Liver (tissue), 8 donors: ENCODE measurements at regions not wholly inside any gene's neighbourhood (a gene's known extent, or its start where the extent isn't known, plus 50 kb on each side); places are given as distances from the start of the nearest gene placed in this dataset.
A peak's percentile ranks its signal among the peaks of the same experiment; 100 is the strongest.

Source experiments
- DNase-seq: peaks from one replicate; pipeline ENCODE4 v3.0.0-alpha.2; 2017; ENCODE audit warnings: low spot score
- H3K27ac ChIP-seq, 2 donors: one replicate each; pipeline ENCODE4 v1.7.0; 2013; ENCODE audit warnings: inconsistent platforms in 2 of 2, low read length in 2 of 2, control low read depth in 1 of 2, low read depth in 1 of 2, mild to moderate bottlenecking in 1 of 2
- H3K27me3 ChIP-seq, 4 donors: one replicate each; pipeline versions ENCODE4 v1.6.1 to v1.7.0; 2013; ENCODE audit warnings: low read length in 3 of 4, inconsistent platforms in 1 of 4, mild to moderate bottlenecking in 1 of 4, moderate library complexity in 1 of 4; ENCODE audit not compliant: control insufficient read depth in 4 of 4, insufficient read depth in 4 of 4
- H3K36me3 ChIP-seq, 4 donors: one replicate each; pipeline versions ENCODE4 v1.6.1 to v1.7.0; 2013; ENCODE audit warnings: low read length in 3 of 4, mild to moderate bottlenecking in 3 of 4, low read depth in 1 of 4, moderate library complexity in 1 of 4; ENCODE audit not compliant: control insufficient read depth in 4 of 4, insufficient read depth in 3 of 4
- H3K4me1 ChIP-seq, 4 donors: one replicate each; pipeline versions ENCODE4 v1.6.1 to v1.7.0; 2013; ENCODE audit warnings: low read length in 3 of 4, mild to moderate bottlenecking in 3 of 4, moderate library complexity in 1 of 4; ENCODE audit not compliant: control insufficient read depth in 4 of 4, insufficient read depth in 4 of 4
- H3K4me3 ChIP-seq, 3 donors: one replicate each; pipeline versions ENCODE4 v1.6.1 to v1.7.0; 2013; ENCODE audit warnings: low read length in 3 of 3, control low read depth in 1 of 3, low read depth in 1 of 3, mild to moderate bottlenecking in 1 of 3
- H3K9ac ChIP-seq, 2 donors: one replicate each; pipeline ENCODE4 v1.7.0; 2013; ENCODE audit warnings: low read length in 2 of 2, mild to moderate bottlenecking in 2 of 2, moderate library complexity in 2 of 2, control low read depth in 1 of 2, low read depth in 1 of 2
- H3K9me3 ChIP-seq, 4 donors: one replicate each; pipeline versions ENCODE4 v1.6.1 to v1.7.0; 2013; ENCODE audit warnings: low read length in 3 of 4; ENCODE audit not compliant: control insufficient read depth in 4 of 4
- EGR1 ChIP-seq, 2 donors: IDR thresholded peaks; 2 replicates each; pipeline ENCODE4 v1.6.1; 2016 to 2018; ENCODE audit warnings: antibody characterized with exemption in 2 of 2, low read depth in 2 of 2
- FOXA1 ChIP-seq: IDR thresholded peaks from 2 replicates; pipeline ENCODE4 v1.6.1; 2016; ENCODE audit warnings: antibody characterized with exemption
- GABPA ChIP-seq, 2 donors: IDR thresholded peaks in 1 of 2; conservative IDR thresholded peaks in 1 of 2; 2 replicates each; pipeline ENCODE4 v1.6.1; 2016; ENCODE audit warnings: antibody characterized with exemption in 2 of 2, mild to moderate bottlenecking in 1 of 2, moderate library complexity in 1 of 2
- HNF4A ChIP-seq, 2 donors: conservative IDR thresholded peaks; 2 replicates each; pipeline ENCODE4 v1.6.1; 2016; ENCODE audit warnings: antibody characterized with exemption in 2 of 2, mild to moderate bottlenecking in 2 of 2
- HNF4G ChIP-seq: IDR thresholded peaks from 2 replicates; pipeline ENCODE4 v1.6.1; 2016; ENCODE audit warnings: antibody characterized with exemption
- RAD21 ChIP-seq, 2 donors: IDR thresholded peaks; 2 replicates each; pipeline ENCODE4 v1.6.1; 2016; ENCODE audit warnings: antibody characterized with exemption in 2 of 2, mild to moderate bottlenecking in 2 of 2
- REST ChIP-seq: IDR thresholded peaks from 2 replicates; pipeline ENCODE4 v1.6.1; 2016; ENCODE audit warnings: antibody characterized with exemption, mild to moderate bottlenecking
- RXRA ChIP-seq, 2 donors: IDR thresholded peaks; 2 replicates each; pipeline ENCODE4 v1.6.1; 2017 to 2018; ENCODE audit warnings: antibody characterized with exemption in 2 of 2, mild to moderate bottlenecking in 1 of 2
- SP1 ChIP-seq: IDR thresholded peaks from 2 replicates; pipeline ENCODE4 v1.6.1; 2018; ENCODE audit warnings: antibody characterized with exemption, mild to moderate bottlenecking
- TAF1 ChIP-seq: conservative IDR thresholded peaks from 2 replicates; pipeline ENCODE4 v1.6.1; 2016; ENCODE audit warnings: antibody characterized with exemption, mild to moderate bottlenecking
- YY1 ChIP-seq: IDR thresholded peaks from 2 replicates; pipeline ENCODE4 v1.6.1; 2016; ENCODE audit warnings: antibody characterized with exemption, mild to moderate bottlenecking
- ZBTB33 ChIP-seq: IDR thresholded peaks from 2 replicates; pipeline ENCODE4 v1.6.1; 2016; ENCODE audit warnings: antibody characterized with exemption
- WGBS: extraction: QIAGEN DNeasy Blood & Tissue Kit; methylation state at CpG from one replicate; pipeline ENCODE4 v1.1.7; 2013; 5-methylcytosine and 5-hydroxymethylcytosine counted together
- TF ChIP-seq, protein P1 (sequence below): IDR thresholded peaks from 2 replicates; pipeline ENCODE4 v1.6.1; 2016; ENCODE audit warnings: antibody characterized with exemption
- TF ChIP-seq, protein P2 (sequence below): IDR thresholded peaks from 2 replicates; pipeline ENCODE4 v1.6.1; 2016; ENCODE audit warnings: antibody characterized with exemption
- TF ChIP-seq, protein P3 (sequence below): fragments of 150-350 bp; IDR thresholded peaks from 2 replicates; pipeline ENCODE4 v1.5.1; 2017; ENCODE audit warnings: improper control_type of control experiment, low read depth, low read length; ENCODE audit not compliant: missing input control
- donor health status: healthy.
- donor health status: healthy.
- donor health status: healthy.
- donor health status: healthy.
- donor health status: healthy.

- TF ChIP-seq TAF1 (peak; percentile 37), REST (no peak), YY1 (peak; percentile 35), ZBTB33 (no peak), SP1 (peak; percentile 6), GABPA (IDR thresholded peaks at IDR 0.05 in 1 of 2, conservative IDR thresholded peaks at IDR 0.05 in 1 of 2) (no peak), HNF4G (no peak), HNF4A (conservative IDR thresholded peaks at IDR 0.05) (peak; percentile 13 to 23), RAD21 (IDR thresholded peaks at IDR 0.05) (peak in 1 of 2 donors; percentile 33)
- TF ChIP-seq, protein P1, sequence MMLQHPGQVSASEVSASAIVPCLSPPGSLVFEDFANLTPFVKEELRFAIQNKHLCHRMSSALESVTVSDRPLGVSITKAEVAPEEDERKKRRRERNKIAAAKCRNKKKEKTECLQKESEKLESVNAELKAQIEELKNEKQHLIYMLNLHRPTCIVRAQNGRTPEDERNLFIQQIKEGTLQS, result peak; percentile 60
- TF ChIP-seq, protein P2, sequence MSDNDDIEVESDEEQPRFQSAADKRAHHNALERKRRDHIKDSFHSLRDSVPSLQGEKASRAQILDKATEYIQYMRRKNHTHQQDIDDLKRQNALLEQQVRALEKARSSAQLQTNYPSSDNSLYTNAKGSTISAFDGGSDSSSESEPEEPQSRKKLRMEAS, result no peak
- 29% methylated on average over 2 of the region's 2 CpGs for WGBS
These were observed 143.6 kb downstream of the DUSP6 start for GRCh38 chr12:89208661-89209096.

DNA sequence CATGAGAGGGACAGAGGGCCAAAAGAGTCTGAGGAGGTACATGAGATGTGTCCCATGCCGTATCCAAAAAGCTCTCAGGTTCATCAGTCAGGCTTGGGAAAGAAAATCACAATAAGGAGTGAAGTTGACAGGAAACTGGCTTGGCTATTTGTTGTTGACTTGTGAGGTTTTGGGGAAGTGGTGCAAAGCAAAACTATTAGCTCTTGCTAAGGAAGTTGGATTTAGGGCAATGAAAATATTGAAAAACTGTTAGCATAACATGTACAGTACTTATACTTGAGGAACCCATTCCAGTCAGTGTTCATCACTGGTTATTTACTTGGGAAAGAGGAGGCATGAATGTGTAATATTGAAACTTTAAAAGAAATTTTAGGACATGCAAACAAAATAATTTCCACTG, 145.9 kb downstream of the DUSP6 start:
- Histone ChIP-seq H3K4me1 (peaks cover 0 to 13% (median 10%) of the 10 kb centered on the region in 4 donors), H3K36me3 (no peaks in the 10 kb centered on the region), H3K9ac (no peak overlapping the region), H3K9me3 (no peaks in the 10 kb centered on the region), H3K27ac (peak overlapping the region in 1 of 2 donors; percentile 2), H3K4me3 (no peak overlapping the region), H3K27me3 (no peaks in the 10 kb centered on the region)
- WGBS, result 86% methylated on average over 1 of the region's 1 CpG
- no peak for DNase-seq
- TF ChIP-seq RAD21 (IDR thresholded peaks at IDR 0.05) (no peak), RXRA (IDR thresholded peaks at IDR 0.05) (no peak), FOXA1 (no peak), SP1 (no peak), GABPA (IDR thresholded peaks at IDR 0.05 in 1 of 2, conservative IDR thresholded peaks at IDR 0.05 in 1 of 2) (no peak), HNF4G (no peak), YY1 (no peak), EGR1 (IDR thresholded peaks at IDR 0.05; ENCODE audit: low read depth in 2 of 2) (no peak), REST (no peak), ZBTB33 (no peak)
- TF ChIP-seq, protein P3, sequence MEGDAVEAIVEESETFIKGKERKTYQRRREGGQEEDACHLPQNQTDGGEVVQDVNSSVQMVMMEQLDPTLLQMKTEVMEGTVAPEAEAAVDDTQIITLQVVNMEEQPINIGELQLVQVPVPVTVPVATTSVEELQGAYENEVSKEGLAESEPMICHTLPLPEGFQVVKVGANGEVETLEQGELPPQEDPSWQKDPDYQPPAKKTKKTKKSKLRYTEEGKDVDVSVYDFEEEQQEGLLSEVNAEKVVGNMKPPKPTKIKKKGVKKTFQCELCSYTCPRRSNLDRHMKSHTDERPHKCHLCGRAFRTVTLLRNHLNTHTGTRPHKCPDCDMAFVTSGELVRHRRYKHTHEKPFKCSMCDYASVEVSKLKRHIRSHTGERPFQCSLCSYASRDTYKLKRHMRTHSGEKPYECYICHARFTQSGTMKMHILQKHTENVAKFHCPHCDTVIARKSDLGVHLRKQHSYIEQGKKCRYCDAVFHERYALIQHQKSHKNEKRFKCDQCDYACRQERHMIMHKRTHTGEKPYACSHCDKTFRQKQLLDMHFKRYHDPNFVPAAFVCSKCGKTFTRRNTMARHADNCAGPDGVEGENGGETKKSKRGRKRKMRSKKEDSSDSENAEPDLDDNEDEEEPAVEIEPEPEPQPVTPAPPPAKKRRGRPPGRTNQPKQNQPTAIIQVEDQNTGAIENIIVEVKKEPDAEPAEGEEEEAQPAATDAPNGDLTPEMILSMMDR, result no peak
- TF ChIP-seq, protein P1, result no peak

More at GRCh38 chr12:89208661-89209096, 143.6 kb downstream of the DUSP6 start:
- DNase-seq, result no peak
- H3K9me3 ChIP-seq, result no peaks in the 10 kb centered on the region
- no peaks in the 10 kb centered on the region for H3K36me3 ChIP-seq
- H3K27ac ChIP-seq, result peak overlapping the region in 1 of 2 donors; percentile 40
- H3K27me3 ChIP-seq, result no peaks in the 10 kb centered on the region
- peak overlapping the region in 1 of 2 donors; percentile 42 for H3K9ac ChIP-seq
- H3K4me3 ChIP-seq, result peak overlapping the region in 1 of 3 donors; percentile 18
- H3K4me1 ChIP-seq, result peaks cover 1 to 27% (median 21%) of the 10 kb centered on the region in 4 donors
